ENCODE measurements at regions not wholly inside any gene's neighbourhood (a gene's known extent, or its start where the extent isn't known, plus 50 kb on each side); places are given as distances from the start of the nearest gene placed in this dataset.

DNA sequence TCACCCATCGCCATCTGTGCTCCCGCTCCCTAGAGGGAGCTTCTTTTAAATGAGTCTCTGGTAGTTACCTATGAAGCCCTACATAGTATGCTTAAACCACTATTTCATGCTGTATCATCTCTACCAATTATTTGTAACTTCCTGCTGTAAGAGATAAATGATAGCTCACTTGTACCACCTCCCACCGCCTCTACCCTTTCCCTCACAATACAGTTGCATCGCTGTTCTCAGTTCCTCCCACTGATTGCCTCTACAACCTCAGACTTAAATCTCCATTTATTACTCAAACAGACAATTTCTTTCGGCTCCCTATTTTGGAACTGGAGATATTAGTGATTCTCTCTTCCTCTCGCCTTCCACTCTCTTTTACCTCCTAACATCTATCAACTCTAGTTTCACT, 222.9 kb upstream of the ZC3H12C start:
- no peak for TF ChIP-seq CTCF (IDR thresholded peaks at IDR 0.05)
- TF ChIP-seq POLR2AphosphoS5 (IDR thresholded peaks at IDR 0.05): no peak
